SU-DHL-6 (cell line): ENCODE measurements at regions not wholly inside any gene's neighbourhood (a gene's known extent, or its start where the extent isn't known, plus 50 kb on each side); places are given as distances from the start of the nearest gene placed in this dataset.

Source experiments
- H2AFZ ChIP-seq: fragments of 200-600 bp; sonication (generic); 2 replicates; pipeline ENCODE4 v1.6.1; 2014; ENCODE audit warnings: low read depth, mild to moderate bottlenecking, moderate library complexity, mixed read lengths, antibody characterized with exemption, low read length; ENCODE audit not compliant: severe bottlenecking
- H3F3A ChIP-seq: fragments of 200-600 bp; shearing (Covaris generic); 2 replicates; pipeline ENCODE4 v1.6.0; 2016; ENCODE audit warnings: antibody characterized with exemption, mild to moderate bottlenecking; ENCODE audit not compliant: insufficient read depth
- H3K27ac ChIP-seq: fragments of 200-600 bp; sonication (generic); 2 replicates; pipeline ENCODE4 v1.5.1; 2016; ENCODE audit warnings: low read depth, mild to moderate bottlenecking, low read length, moderate library complexity, mixed read lengths
- H3K27me3 ChIP-seq: fragments of 200-600 bp; sonication (generic), shearing (Covaris generic); 2 replicates; pipeline ENCODE4 v1.6.0; 2014; ENCODE audit warnings: mild to moderate bottlenecking, low read length
- H3K36me3 ChIP-seq: fragments of 200-600 bp; sonication (generic); 2 replicates; pipeline ENCODE4 v1.6.1; 2014; ENCODE audit warnings: mild to moderate bottlenecking, low read length, mixed read lengths
- H3K4me2 ChIP-seq: fragments of 300-600, 200-600 bp; shearing (Covaris generic), sonication (generic); 2 replicates; pipeline ENCODE4 v1.6.0; 2014; ENCODE audit warnings: low read length, low read depth, mild to moderate bottlenecking; ENCODE audit not compliant: poor library complexity, severe bottlenecking
- H3K4me3 ChIP-seq: fragments of 200-600 bp; sonication (generic); 2 replicates; pipeline ENCODE4 v1.5.1; 2014; ENCODE audit warnings: antibody characterized with exemption, low read length, mild to moderate bottlenecking, mixed read lengths; ENCODE audit not compliant: insufficient read depth, poor library complexity, severe bottlenecking
- H3K79me2 ChIP-seq: fragments of 200-600 bp; sonication (generic); 2 replicates; pipeline ENCODE4 v1.6.1; 2014; ENCODE audit warnings: mild to moderate bottlenecking, low read length, moderate library complexity; ENCODE audit not compliant: insufficient read depth
- H3K9ac ChIP-seq: fragments of 200-600 bp; sonication (generic); 2 replicates; pipeline ENCODE4 v1.7.0; 2014; ENCODE audit warnings: mild to moderate bottlenecking, low read length
- H3K9me2 ChIP-seq: fragments of 200-600 bp; sonication (generic); replicated peaks from 2 replicates; pipeline ENCODE4 v1.6.1; 2014; ENCODE audit warnings: low read length; ENCODE audit not compliant: insufficient read depth
- H3K9me3 ChIP-seq: fragments of 200-600 bp; sonication (generic); 2 replicates; pipeline ENCODE4 v1.6.1; 2014; ENCODE audit warnings: low read length, mixed read lengths; ENCODE audit not compliant: insufficient read depth
- H4K20me1 ChIP-seq: fragments of 200-600 bp; sonication (generic); 2 replicates; pipeline ENCODE4 v1.6.1; 2014; ENCODE audit warnings: low read depth, mild to moderate bottlenecking, antibody characterized with exemption, low read length, moderate library complexity, mixed read lengths
- EZH2phosphoT487 ChIP-seq: fragments of 200-600 bp; sonication (generic), shearing (Covaris generic); conservative IDR thresholded peaks from 2 replicates; pipeline ENCODE4 v1.6.1; 2018; ENCODE audit warnings: mild to moderate bottlenecking, antibody characterized with exemption, low read length, moderate library complexity, mixed read lengths
- TF ChIP-seq, protein P1 (sequence below): fragments of 200-600 bp; sonication (generic); IDR thresholded peaks from one replicate; pipeline ENCODE4 v1.5.1; 2017; ENCODE audit warnings: antibody characterized with exemption, mild to moderate bottlenecking, low read length, moderate library complexity; ENCODE audit not compliant: insufficient read depth, poor library complexity, severe bottlenecking

DNA sequence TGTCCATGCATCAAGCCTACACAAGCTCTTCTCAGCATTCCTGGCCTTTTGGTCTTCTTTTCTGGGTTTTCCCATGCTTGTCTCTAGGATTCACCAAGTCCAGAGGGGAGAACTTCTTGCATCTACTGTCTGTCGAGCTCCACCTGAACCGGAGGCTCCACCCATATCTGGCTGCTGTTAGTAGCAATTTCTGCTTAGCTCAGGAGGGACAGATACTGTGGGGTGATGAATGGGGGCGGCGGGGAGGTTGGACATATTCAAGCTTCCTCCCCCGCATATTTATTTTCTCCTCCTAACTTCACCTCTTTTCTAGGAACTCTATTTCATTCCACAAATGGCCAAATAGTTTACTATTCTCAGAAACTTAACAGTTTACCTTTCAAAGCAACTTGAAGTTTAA, 163.5 kb downstream of the PTH2R start:
- H3K4me2 ChIP-seq, result no peak overlapping the region
- H3K79me2 ChIP-seq, result no peaks in the 10 kb centered on the region
- no peak overlapping the region for H3K4me3 ChIP-seq
- H3K9ac ChIP-seq, result no peak overlapping the region
- TF ChIP-seq, protein P1, sequence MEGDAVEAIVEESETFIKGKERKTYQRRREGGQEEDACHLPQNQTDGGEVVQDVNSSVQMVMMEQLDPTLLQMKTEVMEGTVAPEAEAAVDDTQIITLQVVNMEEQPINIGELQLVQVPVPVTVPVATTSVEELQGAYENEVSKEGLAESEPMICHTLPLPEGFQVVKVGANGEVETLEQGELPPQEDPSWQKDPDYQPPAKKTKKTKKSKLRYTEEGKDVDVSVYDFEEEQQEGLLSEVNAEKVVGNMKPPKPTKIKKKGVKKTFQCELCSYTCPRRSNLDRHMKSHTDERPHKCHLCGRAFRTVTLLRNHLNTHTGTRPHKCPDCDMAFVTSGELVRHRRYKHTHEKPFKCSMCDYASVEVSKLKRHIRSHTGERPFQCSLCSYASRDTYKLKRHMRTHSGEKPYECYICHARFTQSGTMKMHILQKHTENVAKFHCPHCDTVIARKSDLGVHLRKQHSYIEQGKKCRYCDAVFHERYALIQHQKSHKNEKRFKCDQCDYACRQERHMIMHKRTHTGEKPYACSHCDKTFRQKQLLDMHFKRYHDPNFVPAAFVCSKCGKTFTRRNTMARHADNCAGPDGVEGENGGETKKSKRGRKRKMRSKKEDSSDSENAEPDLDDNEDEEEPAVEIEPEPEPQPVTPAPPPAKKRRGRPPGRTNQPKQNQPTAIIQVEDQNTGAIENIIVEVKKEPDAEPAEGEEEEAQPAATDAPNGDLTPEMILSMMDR, result no peak
- no peak for TF ChIP-seq EZH2phosphoT487
- no peaks in the 10 kb centered on the region for H4K20me1 ChIP-seq
- H3K9me3 ChIP-seq, result no peaks in the 10 kb centered on the region
- no peak overlapping the region for H3K27ac ChIP-seq
- no peaks in the 10 kb centered on the region for H3K27me3 ChIP-seq
- H3K9me2 ChIP-seq, result no peaks in the 10 kb centered on the region
- no peaks in the 10 kb centered on the region for H3K36me3 ChIP-seq
- H3F3A ChIP-seq, result no peaks in the 10 kb centered on the region
- H2AFZ ChIP-seq, result no peak overlapping the region

DNA sequence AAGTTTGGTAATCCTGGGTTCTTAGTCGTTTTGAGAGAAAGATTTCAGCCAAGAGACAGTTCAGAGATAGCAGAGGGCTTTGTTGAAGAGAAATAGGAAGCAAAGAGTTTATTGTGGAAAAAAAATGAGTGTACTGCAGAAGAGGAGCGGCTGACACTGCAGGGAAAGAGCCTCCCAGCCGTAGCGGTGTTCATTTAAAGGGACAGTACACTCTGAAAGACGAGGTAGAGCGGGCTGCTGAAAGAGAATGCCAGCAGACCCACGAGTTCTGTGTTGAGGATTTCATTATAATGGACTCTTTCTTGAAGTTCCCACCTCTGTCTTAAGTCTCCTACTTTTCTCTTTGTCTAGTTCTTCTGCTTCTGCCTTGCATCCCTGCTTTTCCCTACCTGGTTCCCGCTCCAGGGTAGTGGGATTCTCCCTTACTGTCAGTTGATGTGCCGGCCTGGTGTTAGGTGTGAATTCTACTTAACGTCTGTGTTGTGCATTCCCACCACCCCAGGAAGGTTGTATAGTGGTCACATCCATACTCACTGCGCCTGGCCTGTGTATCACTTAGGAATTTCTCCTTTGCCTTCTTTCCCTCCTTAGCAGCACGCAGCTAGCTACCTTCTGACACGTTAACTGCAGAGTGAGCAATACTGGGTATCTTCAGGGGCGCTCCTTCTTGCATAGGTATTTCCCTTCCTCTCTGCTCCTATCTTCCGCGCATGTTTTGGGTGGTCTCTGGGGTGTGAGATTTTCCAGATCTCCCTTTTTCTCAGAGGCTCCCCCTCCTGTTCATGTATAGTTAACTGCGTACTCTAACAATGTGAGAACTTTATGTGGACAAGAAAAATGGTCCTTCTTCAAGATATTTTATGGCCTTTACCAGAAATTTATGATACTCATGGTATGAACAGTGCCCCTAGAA, 164.5 kb downstream of the PTH2R start:
- no peak overlapping the region for H3K9ac ChIP-seq
- no peak overlapping the region for H2AFZ ChIP-seq
- TF ChIP-seq EZH2phosphoT487, result no peak
- TF ChIP-seq, protein P1, result no peak
- no peaks in the 10 kb centered on the region for H3K36me3 ChIP-seq
- H3K27me3 ChIP-seq, result no peaks in the 10 kb centered on the region
- no peak overlapping the region for H3K4me3 ChIP-seq
- no peaks in the 10 kb centered on the region for H3K9me2 ChIP-seq
- no peaks in the 10 kb centered on the region for H3F3A ChIP-seq
- no peaks in the 10 kb centered on the region for H3K79me2 ChIP-seq
- H3K27ac ChIP-seq, result no peak overlapping the region
- H3K9me3 ChIP-seq, result no peaks in the 10 kb centered on the region
- no peaks in the 10 kb centered on the region for H4K20me1 ChIP-seq
- no peak overlapping the region for H3K4me2 ChIP-seq

DNA sequence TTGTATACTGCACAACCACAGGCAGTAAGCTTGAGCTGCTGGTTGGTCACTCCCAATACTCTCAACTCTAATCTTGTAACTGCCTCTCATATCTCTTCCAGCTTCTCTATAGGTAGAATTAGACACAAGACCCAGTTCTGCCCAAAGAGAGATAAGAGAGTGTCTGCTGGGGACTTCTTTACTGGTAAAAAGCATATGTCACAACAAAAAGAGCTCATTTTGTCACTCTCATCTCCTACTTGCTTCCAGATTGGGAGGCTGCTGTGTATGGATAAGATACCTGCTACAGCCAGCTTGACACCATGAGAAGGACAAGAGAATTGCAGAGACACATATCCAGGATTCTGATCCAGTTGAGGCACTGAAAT, 165.2 kb downstream of the PTH2R start:
- no peaks in the 10 kb centered on the region for H3K79me2 ChIP-seq
- no peaks in the 10 kb centered on the region for H4K20me1 ChIP-seq
- no peak overlapping the region for H3K9ac ChIP-seq
- H3K27me3 ChIP-seq, result no peaks in the 10 kb centered on the region
- no peak overlapping the region for H3K4me3 ChIP-seq
- H3K27ac ChIP-seq, result no peak overlapping the region
- no peaks in the 10 kb centered on the region for H3K9me2 ChIP-seq
- no peaks in the 10 kb centered on the region for H3F3A ChIP-seq
- H2AFZ ChIP-seq, result no peak overlapping the region
- no peaks in the 10 kb centered on the region for H3K36me3 ChIP-seq
- H3K9me3 ChIP-seq, result no peaks in the 10 kb centered on the region
- no peak overlapping the region for H3K4me2 ChIP-seq
- TF ChIP-seq, protein P1, result no peak
- TF ChIP-seq EZH2phosphoT487, result no peak
